HG02571 (cell line): ENCODE measurements at regions not wholly inside any gene's neighbourhood (a gene's known extent, or its start where the extent isn't known, plus 50 kb on each side); places are given as distances from the start of the nearest gene placed in this dataset.

Source experiments
- ATAC-seq: cut with Tn5 transposase; IDR thresholded peaks from one replicate; pipeline ENCODE4 v1.9.1; 2021; ENCODE audit warnings: mild to moderate bottlenecking, moderate library complexity; ENCODE audit not compliant: unreplicated experiment

GRCh38 chr4:63526251-63526650 is 883.0 kb downstream of the TECRL start:
- ATAC-seq: no peak

- ATAC-seq: no peak
Observed at GRCh38 chr4:63524764-63525163, 884.5 kb downstream of the TECRL start.

- ATAC-seq: no peak
Observed at GRCh38 chr4:63505714-63506460, 903.4 kb downstream of the TECRL start.

- no peak for ATAC-seq
Observed at GRCh38 chr4:63493265-63493664, 916.0 kb downstream of the TECRL start.

GRCh38 chr4:63492515-63492914 is 916.7 kb downstream of the TECRL start:
- no peak for ATAC-seq

- ATAC-seq: no peak
Observed at GRCh38 chr4:63464393-63464792, 944.9 kb downstream of the TECRL start.

- ATAC-seq: no peak
Observed at GRCh38 chr4:63460075-63460474, 949.2 kb downstream of the TECRL start.

- no peak for ATAC-seq
Observed at GRCh38 chr4:63459329-63459728, 949.9 kb downstream of the TECRL start.

- ATAC-seq: no peak
Observed at GRCh38 chr4:63458010-63458409, 951.2 kb downstream of the TECRL start.

GRCh38 chr4:63440236-63440635 is 969.0 kb downstream of the TECRL start:
- ATAC-seq: no peak

GRCh38 chr4:63430105-63430504 is 979.1 kb downstream of the TECRL start:
- ATAC-seq: no peak

GRCh38 chr4:63396269-63396668 is 1013.0 kb downstream of the TECRL start:
- no peak for ATAC-seq

GRCh38 chr4:63393544-63393943 is 1015.7 kb downstream of the TECRL start:
- no peak for ATAC-seq

GRCh38 chr4:63379750-63380522 is 1029.3 kb downstream of the TECRL start:
- no peak for ATAC-seq

GRCh38 chr4:63371001-63371400 is 1038.2 kb downstream of the TECRL start:
- no peak for ATAC-seq

- no peak for ATAC-seq
Observed at GRCh38 chr4:63361628-63362027, 1047.6 kb downstream of the TECRL start.

- no peak for ATAC-seq
Observed at GRCh38 chr4:63361066-63361465, 1048.2 kb downstream of the TECRL start.

GRCh38 chr4:63349674-63350025 is 1059.6 kb downstream of the TECRL start:
- no peak for ATAC-seq

- no peak for ATAC-seq
Observed at GRCh38 chr4:63348735-63349673, 1060.2 kb downstream of the TECRL start.

GRCh38 chr4:63325140-63325539 is 1084.1 kb downstream of the TECRL start:
- ATAC-seq: no peak

- ATAC-seq: no peak
Observed at GRCh38 chr4:63316633-63317032, 1092.6 kb downstream of the TECRL start.
